GM18867 (cell line): ENCODE measurements at regions not wholly inside any gene's neighbourhood (a gene's known extent, or its start where the extent isn't known, plus 50 kb on each side); places are given as distances from the start of the nearest gene placed in this dataset.

Experiments
- ATAC-seq: cut with Tn5 transposase; IDR thresholded peaks from one replicate; pipeline ENCODE4 v1.9.1; 2021; ENCODE audit warnings: mild to moderate bottlenecking, moderate library complexity; ENCODE audit not compliant: unreplicated experiment

DNA sequence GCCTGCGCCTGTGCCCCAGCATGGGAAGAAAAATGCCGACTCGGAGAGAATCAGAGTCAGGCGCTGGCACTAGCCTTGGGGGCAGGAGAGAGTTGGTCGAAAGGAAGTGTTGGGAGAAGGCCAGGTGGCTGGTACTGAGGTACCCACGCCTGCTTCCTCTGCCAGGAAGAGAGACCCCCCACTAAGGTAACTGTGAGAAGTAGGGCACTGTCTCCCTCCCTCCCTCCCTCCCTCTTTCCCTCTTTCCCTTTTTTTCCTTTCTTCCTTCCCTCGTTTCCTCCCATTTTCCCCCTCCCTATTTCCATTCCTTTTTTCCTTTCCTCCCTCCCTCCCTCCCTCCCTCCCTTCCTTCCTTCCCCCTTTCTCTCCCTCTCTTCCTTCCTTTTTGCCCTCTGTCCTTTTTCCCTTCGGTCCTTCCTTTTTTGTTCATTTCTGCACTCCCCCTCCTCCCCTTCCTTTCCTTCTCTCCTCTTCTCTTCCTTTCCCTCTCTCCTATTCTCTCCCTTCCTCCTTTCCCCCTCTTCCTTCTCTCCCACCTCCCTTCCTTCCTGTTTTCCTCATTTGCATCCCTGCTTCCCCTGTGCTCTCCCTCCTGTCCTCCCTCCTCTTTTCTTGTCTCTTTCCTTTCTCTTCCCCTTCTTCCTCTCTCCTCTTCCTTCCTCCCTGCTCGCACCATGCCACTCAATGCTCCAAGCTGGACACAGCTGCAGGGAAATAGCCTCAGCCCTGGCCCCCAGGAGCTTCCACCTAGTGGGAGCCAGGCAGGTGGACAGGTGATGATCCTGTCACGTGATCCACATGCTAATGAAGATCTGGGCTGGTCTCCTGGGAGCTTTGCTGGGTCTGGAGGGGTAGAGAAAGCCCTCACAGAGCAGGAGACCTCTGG, 148.0 kb downstream of the DHX35 start:
- ATAC-seq: no peak

DNA sequence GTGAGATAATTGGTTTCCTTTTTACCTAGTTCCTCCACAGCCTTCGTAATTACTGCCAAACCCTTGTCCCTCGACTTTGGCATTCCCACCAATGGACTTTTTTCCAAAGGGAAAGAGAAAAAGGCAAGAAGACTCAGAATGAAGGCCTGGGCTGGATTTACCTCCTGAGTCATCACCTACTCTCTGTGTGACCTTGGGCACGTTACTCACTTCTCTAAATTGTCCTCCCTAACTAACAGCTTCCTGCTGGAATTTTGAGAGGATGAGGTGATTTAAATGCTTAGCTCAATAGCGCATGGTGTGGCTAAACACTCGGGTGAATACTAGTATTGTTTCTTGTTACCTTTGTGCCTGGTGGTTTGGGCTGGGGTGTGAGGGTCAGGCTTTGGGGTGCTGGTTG, 146.6 kb downstream of the DHX35 start:
- no peak for ATAC-seq

DNA sequence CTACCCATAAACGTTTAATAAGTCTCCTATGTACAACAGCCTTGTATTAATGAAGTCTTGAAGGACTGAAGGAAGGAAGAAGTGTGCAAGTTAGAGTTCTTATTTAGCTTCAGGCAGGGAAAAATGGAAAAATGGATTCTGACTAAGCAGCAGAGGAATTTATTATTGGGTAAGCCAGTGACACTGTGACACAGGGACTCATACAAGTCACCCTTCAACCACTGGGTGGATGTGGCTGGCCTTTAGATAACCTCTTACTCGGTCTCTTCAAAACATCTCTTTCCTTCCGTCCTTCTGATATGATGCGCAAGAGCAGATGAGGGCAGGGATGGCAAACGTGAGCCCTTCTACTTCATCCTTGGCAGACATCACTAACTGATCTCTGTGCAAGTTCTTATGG, 145.6 kb downstream of the DHX35 start:
- ATAC-seq: no peak

DNA sequence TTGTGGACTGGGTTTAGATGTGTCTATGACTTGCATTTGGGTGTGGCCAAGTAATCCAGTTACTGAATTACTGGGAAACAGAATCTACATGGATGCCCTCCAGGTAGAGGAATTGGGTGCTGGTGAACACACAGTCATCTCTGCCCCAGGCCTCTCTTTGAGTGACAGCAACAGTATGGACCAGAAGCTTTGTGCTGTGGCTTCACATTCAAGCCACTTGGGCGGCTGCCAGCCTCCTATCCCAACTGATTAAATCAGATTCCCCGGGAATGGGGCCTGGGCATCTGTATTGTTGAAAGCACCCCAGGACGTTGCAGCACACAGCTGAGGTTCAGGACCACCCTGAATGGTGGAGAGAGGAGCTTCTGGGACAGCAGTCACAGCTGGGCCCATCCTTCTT, 144.6 kb downstream of the DHX35 start:
- ATAC-seq: no peak

DNA sequence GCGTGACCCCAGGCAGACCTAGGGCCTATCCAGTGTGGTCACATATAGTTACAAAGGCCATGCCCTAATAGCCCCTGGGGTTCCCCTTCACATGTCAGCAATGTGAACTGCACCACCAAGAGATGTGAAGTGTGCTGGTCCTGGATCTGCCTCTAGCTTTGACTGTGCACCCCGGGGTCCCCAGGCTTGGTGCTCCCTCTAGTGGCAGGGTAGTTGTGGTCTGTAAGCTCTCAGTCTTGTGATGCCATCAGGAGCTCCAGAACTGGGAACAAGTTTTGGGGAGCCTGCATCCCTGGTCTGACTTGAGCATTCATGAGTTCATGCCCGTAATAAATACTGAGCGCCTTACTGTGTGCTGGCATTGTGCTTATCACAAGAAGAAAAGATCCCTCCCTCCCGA, 143.4 kb downstream of the DHX35 start:
- no peak for ATAC-seq

DNA sequence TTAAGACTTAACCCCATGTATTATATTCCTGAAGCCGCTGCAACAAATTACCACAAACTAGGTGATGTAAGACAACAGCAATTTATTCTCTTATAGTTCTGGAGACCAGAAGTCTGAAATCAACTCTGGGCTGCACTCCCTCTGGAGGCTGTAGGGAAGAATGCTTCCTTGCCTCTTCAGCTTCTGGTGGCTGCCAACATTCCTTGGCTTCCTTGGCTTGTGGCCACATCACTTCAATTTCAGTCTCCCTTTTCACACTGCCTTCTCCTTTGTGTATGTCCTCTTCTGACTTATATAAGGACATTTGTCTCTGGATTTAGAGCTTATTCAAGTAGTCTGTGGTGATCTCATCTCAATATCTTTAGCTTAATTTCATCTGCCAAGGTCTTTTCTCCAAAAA, 141.6 kb downstream of the DHX35 start:
- no peak for ATAC-seq

DNA sequence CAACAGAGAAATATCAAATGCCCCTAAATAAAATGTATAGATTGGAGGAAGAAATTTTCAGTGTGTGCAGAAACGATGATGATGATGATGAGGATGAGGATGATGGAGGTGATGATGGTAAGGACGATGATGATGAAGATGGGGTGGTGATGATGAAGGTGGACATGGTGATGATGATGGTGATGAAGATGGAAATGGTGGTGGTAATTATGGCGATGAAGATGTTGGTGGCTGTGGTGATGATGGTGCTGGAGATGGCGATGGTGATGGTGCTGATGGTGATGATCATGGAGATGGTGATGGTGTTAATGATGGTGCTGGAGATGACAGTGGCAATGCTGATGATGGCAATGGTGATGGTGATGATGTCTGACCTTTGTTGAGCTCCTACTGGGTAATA, 141.2 kb downstream of the DHX35 start:
- no peak for ATAC-seq

DNA sequence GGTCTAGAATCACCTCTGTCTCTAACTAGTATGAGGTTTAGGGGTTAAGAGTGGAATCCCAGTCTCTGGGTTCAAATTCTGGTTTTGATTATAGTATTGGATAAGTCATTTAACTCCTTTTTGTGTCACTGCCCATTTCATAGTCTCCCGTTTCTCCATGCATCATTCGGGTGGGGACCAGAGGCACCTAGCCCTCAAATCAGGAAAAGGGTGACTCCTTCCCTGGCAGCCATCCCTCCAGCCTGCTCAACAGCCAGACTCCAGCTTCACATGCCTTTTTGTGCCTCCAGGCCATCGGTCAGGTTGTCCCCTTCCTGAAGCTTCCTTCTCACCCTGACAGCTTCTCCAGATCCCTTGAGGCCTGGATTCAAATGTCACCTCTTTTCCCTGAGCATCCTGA, 139.8 kb downstream of the DHX35 start:
- no peak for ATAC-seq

DNA sequence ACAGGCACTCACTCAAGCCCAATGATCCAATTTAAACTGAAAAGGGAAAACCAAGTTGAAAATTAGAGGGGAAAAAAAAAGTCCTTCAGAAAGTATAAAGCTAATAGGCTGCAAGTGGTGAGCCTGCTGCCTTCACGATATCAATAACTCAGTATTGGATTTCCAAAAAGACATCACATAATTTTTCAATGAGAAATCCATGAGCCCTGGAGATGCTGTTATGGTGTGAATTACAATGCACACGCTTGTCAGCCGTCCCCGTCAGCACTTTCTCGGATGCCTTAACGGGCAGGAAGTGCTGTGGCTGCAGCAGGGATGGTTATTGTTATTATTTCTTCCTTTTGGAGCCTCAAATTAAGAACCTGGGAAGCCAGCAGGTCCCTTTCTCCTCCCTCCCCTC, 138.5 kb downstream of the DHX35 start:
- ATAC-seq: no peak

DNA sequence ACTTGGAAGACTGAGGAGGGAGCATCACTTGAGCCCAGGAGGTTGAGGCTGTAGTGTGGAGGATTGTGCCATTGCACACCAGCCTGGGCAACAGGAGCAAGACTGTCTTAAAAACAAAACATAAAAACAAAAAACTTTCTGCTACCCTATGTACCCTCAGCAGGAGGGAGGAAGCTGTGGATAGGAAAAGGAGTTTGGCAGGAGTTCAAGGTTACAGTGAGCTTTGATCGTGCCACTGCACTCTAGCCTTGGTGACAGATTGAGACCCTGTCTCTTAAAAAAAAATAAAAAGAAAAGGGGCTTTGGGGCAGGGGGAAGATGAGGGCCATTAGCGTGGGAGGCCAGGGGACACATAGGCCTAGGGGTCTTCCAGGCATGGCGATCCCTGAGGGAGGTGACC, 135.7 kb downstream of the DHX35 start:
- no peak for ATAC-seq

DNA sequence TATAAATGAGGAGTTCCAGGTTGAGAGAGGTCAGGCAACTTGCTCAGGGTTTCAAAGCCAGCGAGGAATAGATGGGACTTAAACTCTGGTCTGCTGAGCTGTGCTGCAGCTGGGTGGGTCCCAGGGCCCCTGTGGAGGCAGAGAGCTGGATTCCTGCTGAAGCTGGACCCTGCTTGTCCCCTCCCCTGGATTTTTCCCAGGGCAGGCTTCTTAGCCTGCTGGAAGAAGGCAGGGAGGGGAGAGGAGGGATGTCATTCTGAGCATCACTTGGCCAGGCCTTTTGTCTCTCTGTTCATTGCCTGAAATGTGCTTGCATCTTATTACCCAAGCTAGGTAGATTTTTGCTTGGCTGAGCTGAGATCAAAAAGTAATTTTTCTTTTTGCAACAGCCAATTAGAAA, 133.7 kb downstream of the DHX35 start:
- ATAC-seq: no peak

DNA sequence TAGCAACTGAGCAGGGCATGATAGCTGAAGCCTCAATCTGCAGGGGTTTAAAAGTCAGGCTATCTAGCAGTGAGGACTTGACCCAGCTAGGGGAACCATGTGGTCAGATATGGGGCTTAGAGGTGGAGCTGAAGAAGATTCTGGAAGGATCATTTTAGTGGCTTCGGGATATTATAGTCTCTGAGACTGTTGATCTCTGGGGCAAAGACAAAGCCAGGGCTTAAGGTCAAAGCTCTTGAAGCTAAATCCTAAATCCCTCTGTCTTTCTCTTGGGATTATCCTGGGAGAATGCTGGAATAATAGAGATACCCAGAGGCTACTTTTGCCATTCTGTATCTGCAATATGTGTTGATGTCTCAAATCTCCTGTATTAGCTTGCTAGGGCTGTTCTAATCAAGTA, 132.2 kb downstream of the DHX35 start:
- no peak for ATAC-seq

DNA sequence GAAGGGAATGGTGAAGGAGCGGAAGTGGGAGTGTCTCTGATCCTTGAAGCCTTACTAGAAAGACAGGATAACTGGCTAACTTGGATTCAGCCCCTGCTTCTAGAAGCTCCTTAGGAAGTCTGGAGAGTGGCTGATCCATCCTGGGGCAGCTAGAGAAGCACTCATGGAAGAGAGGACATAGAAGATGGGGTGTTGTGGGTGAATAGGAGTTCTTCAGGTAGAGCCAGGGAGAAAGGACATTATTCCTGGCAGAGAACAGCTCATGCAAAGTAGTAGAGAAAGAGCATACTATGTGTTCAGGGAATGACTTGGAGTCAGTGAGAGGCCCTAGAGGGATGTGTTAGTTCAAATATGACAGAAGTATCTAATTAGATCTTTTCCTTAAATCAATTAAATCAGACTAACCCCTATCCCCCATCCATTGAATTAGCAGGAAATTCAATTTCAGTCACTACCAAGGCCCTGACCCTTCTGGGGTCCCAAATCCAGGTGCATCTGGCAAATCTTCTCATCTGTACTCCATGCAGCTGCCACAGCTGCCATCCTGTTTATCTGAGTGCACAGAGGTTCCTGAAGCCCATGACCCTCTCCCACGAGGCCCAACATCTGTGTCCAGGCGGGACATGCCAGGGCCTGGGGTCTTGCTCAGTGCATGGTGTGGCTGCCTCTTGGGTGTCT, 130.7 kb downstream of the DHX35 start:
- no peak for ATAC-seq

DNA sequence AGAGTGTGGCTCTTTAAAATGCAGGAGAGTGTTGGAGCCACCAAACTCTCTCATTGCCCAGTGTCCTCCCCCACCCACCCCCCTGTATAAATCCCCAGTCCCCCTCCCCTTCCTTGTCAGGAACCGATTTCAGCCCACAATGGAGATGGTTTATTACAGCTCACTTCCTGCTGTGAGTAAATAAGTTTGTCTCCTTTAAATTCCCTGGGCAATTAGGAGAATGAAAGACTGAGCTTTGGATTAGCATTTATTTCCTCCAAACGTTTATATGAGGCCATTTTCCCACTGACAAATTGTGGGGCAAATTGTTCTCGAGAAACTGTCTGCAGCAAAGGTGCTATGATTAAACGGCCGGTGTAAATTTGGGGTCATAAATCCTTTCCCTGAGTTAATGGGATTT, 128.8 kb downstream of the DHX35 start:
- ATAC-seq: no peak

DNA sequence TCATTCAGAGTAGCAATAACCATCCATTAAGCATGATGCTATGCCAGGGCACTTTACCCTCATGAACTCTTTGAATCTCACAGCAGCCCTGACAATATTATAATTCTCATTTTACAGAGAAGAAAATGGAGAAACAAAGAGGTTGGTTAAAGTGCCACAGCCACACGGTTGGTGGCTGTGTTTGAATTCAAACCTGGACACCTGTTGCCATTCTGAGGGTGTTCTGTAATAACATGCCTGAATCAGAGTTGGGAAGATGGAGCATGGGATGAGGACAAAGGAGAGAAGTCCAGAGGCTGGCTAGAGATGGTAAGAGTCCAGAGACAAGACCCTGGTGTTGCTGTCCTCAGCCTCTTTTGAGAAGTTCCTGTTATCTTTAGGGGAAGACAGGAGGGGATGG, 127.7 kb downstream of the DHX35 start:
- ATAC-seq: no peak
